GM18858 (cell line): ENCODE measurements at regions not wholly inside any gene's neighbourhood (a gene's known extent, or its start where the extent isn't known, plus 50 kb on each side); places are given as distances from the start of the nearest gene placed in this dataset.
"Not testable (repeated sequence)": the region's sequence is repeated elsewhere in the genome, so short reads cannot be mapped to it uniquely, and the experiment has no call there.

Experiments used
- ATAC-seq: cut with Tn5 transposase; IDR thresholded peaks from one replicate; pipeline ENCODE4 v1.9.1; 2021; ENCODE audit not compliant: unreplicated experiment

- ATAC-seq, result no peak
Measured at GRCh38 chr3:140863580-140864009, 78.0 kb upstream of the SLC25A36 start.

- ATAC-seq, result no peak
Measured at GRCh38 chr3:140870351-140870750, 71.3 kb upstream of the SLC25A36 start.

- no peak for ATAC-seq
Measured at GRCh38 chr3:140871022-140871421, 70.6 kb upstream of the SLC25A36 start.

GRCh38 chr3:140872165-140872564 lies 69.5 kb upstream of the SLC25A36 start:
- ATAC-seq, result not testable (repeated sequence)

- ATAC-seq, result no peak
Measured at GRCh38 chr3:140883428-140884040, 58.1 kb upstream of the SLC25A36 start.

GRCh38 chr3:140885697-140886096 lies 55.9 kb upstream of the SLC25A36 start:
- ATAC-seq, result not testable (repeated sequence)
